NCI-H82 (cell line): ENCODE measurements at regions not wholly inside any gene's neighbourhood (a gene's known extent, or its start where the extent isn't known, plus 50 kb on each side); places are given as distances from the start of the nearest gene placed in this dataset.
"Not testable (repeated sequence)": the region's sequence is repeated elsewhere in the genome, so short reads cannot be mapped to it uniquely, and the experiment has no call there.

Experiments used
- DNase-seq: peaks from one replicate; lab custom pipeline; 2025; lab: John Stamatoyannopoulos, UW

GRCh38 chr2:164024396-164024795, 288.6 kb upstream of the FIGN start:
- DNase-seq = no peak

- DNase-seq = no peak
These were observed 288.1 kb upstream of the FIGN start for GRCh38 chr2:164023896-164024295.

GRCh38 chr2:164015328-164016123, 279.7 kb upstream of the FIGN start:
- DNase-seq = no peak

DNA sequence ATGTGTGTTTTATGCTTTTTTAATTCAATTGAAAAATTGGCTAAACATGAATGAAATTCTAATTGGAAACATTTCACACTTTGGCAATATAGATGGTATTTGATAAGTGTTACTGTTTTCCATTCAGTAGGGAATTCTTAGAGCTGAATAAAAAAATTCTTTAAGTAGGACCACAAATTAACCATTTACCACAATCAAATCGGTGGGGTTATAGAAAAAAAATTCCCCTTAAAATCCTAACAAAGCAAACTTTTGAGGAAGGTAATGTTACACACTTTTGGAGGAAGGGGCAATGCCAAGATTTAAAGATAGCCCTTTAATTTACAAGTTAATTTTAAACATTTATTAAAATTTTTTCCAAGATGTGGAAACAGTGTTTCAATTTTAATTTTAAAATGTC, 279.0 kb upstream of the FIGN start:
- no peak for DNase-seq

DNA sequence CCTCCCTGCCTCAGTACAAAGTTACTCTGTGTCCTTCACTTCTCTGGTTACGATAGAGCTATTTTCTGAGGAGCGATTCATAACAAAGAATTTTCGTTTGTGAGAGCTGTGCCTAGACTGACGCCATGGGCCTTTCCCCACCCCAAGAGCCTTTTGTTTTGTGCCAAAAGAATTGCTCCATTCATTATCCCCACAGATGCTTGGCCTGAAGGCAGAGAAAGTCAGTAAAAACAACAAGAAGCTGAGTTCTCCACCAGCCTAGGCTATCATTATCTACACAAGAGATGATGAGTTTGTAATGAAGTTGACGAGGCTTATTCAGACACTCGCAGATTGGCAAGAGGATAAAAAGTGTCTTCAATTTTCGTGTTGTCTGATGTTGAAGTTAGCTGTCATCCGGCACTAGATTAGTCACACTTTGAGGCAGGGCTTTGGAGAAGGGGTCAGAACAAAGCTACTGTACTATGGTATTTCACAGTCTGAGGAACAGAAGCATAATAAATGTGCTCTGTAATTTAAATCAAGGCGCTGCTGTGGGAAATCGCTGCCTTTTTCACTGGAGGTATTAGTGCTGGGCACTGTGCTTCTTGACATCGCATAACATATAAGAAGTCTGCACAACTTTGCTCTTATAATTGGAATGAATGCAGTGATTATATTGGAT, 278.4 kb upstream of the FIGN start:
- no peak for DNase-seq

- DNase-seq = no peak
These were observed 276.8 kb upstream of the FIGN start for GRCh38 chr2:164012581-164012980.

DNA sequence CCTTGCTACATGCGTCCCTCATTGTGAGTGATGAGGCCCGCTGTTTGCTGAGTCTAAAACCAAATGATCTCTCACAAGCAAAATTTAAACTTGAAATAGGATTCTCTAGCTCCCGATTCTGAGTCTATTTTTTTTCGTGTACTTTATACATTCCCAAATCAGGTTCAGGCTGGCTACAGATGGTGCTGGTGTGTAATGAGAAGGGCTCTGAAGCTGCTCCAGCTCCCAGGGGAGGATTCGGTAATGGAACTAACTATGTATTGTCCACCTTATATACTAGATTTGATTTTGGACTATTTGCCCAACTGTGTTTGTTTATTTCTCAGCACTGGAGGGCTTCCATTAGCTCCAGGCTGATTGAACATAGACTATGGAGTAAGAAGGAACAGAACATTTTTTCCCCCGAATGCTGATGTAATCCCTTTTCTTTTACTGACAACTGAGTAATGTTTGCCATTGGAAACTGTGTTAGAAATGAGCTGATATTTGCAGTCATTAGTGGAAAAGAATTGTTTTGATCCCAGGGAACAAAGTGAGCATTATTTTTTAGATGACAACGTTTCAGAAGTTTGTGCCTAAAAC, 274.0 kb upstream of the FIGN start:
- DNase-seq = peak; percentile 83

- no peak for DNase-seq
These were observed 272.9 kb upstream of the FIGN start for GRCh38 chr2:164008752-164009151.

DNA sequence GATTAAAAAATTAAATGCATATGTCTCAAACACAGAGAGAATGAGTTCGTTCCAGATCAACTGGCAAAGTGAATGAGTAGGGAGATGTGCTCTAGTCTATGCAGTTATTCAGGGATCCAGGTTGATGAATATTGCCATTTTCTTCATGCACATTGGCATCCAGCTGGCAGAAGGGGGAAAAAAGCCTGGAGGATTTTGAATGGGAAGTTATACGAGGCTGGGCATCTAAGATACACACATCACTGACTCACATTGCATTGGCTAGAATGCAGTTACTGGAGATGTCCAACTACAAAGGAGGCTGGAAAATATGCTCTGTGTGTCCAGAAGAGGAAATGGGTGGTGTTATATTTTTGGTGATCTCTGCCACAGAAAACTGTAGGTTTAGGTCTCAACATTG, 270.9 kb upstream of the FIGN start:
- DNase-seq = no peak

- no peak for DNase-seq
These were observed 264.4 kb upstream of the FIGN start for GRCh38 chr2:164000176-164000575.

DNA sequence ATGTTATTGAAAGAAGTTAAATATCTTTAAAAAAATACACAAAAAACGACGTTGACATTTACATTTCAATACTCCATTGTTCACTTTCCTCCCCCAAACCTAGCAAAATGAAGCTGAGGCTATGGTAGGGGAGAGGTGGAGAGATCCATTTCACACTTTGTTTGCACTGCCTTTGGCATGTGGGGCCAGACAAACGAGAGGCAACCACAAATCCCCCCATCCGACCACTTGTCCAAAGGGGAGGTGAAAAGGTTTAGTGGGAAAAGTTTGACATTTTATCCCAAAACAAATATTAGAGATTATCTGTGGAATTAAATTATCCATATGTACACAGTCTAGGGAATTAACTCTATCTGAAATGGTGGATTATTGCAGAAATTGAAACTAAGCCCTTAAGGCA, 261.7 kb upstream of the FIGN start:
- no peak for DNase-seq

- DNase-seq = no peak
These were observed 254.7 kb upstream of the FIGN start for GRCh38 chr2:163990541-163990940.

DNA sequence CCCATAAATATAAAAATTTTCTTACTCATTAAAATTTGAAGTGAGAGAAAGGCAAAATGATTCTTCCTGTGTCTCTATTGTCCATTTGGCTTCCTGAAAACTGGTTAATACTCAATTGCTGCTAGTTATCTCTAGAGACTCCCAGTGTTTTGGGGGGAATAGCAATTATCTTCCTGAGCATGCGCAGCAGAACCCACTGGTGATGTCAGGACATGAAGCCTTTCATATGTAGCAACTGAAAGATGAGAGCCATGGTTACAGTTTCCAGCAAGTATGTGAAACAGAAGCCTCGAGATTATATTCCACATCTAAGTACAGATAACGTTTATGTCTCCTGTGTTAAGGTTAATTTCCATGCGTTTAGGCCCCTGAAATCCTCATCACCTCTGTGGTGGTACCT, 254.3 kb upstream of the FIGN start:
- DNase-seq = no peak

DNA sequence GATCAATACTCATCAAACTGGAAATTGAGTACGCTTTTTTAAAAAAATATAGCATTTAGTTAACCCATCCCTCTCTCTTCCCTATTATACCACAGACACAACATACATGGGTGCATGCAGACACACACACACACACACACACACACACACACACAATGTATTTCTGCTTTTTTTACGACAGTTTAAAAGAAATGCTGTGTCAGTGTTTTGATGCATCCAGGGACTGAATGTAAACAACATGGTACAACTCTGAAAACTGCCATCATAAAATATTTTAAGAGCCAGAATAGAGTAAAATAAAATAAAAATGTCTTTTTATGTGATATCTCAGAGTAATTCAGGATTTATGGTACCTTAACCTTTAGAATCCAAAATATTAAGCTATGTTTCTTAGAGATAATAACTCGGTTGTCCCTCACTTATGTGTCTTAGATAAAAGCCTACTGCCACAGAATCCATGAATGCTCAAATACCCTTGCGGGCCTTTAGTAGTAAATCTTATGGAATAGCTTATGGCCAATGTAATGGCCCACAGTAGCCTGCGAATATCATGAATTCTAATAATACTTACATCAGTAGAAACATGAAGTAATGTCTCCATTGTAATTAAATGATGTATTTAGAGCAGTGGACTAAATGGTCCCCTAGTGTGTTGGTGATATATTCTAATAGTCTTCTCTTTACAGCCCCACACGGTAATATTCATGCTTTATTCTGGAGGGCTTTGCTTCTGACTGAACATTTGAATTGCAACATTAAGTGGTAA, 251.6 kb upstream of the FIGN start:
- DNase-seq = no peak

DNA sequence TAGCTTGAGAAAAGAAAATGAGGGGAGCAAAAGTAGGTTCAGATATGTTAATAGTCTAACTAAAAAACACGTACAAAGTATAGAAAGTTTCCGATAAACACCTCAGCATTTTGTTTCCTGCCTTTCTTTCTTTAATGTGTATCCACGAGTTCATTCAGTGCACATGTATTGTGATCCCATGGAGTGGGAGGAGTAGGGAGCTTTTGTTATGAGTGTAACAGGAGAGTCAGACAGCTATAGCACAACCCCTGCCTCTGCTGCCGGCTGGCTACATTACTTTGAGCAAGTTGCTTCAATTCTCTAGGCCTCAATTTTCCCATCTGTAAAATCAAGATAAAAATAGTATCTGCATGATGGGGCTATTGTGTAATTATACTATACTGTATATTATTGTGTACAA, 249.2 kb upstream of the FIGN start:
- no peak for DNase-seq

- no peak for DNase-seq
These were observed 248.1 kb upstream of the FIGN start for GRCh38 chr2:163983911-163984310.

DNA sequence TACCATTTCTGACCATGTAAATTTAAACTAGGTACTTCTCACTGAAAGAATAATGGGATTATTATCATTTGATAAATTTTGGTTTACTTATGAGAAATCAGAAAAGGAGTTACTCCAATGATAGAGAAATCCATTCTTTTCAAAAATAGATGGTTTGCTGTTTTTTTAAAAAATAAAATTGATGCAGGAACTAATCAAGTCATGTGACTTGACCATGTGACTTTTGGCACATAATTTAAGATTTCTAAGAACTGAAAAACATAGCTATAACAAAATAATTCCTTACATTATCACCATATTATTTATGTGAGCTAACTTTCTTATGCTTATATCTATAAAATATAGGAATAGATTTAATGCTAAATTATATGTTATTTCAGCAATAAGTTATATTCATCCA, 247.1 kb upstream of the FIGN start:
- no peak for DNase-seq

GRCh38 chr2:163974766-163975165, 239.0 kb upstream of the FIGN start:
- no peak for DNase-seq

DNA sequence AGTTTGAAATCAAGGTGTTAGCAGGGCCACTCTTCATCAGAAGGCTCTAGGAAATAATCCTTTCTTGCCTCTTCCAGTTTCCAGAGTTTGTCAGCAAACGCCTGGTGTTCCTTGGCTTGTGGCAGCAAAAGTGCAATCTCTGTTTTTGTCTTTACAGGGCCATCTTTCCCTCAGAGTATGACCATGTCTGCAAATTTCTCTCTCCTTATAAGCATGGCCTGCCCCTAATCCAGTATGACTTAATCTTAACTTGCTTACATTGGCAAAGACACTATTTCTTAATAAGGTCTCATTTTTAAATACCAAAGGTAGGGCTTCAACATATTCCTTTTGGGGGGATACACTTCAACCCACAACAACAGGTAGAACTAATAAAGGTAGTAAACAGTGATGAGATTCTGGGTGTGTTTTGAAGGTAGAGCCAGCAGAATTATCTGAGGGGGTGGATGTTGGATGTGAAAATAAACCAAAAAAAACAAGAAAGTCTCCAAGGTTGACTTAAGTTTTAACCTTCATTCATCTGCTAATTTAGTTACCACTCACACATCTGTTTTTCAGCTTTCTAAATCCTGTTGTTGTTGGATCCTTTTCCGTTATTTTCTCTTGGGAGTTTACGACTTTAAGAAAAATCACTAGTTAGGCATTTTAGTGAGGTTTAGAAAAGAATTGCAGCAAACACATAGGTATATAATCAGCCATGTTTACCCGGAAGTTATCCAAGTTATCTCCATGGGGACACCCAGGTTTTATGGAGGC, 234.4 kb upstream of the FIGN start:
- no peak for DNase-seq

DNA sequence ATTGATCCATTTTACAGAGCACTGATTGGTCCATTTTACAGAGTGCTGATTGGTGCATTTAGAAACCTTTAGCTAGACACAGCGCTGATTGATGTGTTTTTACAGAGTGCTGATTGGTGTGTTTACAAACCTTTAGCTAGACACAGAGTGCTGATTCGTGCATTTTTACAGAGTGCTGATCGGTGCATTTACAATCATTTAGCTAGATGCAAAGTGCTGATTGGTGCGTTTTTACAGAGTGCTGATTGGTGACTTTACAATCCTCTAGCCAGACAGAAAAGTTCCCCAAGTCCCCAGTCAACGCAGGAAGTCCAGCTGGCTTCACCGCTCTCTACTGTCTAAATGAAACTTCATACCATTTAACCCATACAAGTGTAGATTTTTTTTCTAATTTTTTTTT, 228.5 kb upstream of the FIGN start:
- DNase-seq = not testable (repeated sequence)

DNA sequence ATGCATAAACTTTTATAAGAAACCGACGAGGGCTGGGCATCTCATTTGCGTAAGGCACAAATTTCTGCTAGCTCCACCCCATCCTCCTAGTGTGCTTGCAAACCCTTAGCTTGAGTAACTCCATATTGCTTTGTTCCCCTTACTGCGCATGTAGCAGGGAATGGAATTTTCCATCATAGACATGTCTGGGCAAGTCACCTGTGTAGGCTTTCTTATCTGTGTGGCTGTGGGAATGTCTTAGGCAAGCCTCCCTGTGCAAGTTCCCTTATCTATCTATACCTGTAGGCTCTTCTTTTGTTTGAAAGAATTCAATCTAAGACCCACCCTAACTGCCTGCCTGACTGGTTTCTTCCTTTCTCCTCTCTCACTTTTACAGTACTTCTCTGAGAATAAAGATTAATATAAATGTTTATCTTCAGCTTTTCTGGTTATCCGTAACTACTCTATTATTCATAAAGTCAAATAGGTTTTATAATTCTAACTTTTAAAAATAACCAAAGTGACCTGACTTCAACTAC, 217.6 kb upstream of the FIGN start:
- no peak for DNase-seq

- no peak for DNase-seq
These were observed 215.5 kb upstream of the FIGN start for GRCh38 chr2:163951312-163951711.
